Keratinocyte (primary cell): ENCODE measurements at regions not wholly inside any gene's neighbourhood (a gene's known extent, or its start where the extent isn't known, plus 50 kb on each side); places are given as distances from the start of the nearest gene placed in this dataset.

Source experiments
- EZH2 ChIP-seq: IDR thresholded peaks from one replicate; pipeline ENCODE4 v1.6.1; 2012; ENCODE audit warnings: inconsistent platforms, mild to moderate bottlenecking, low read length, moderate library complexity
- TF ChIP-seq, protein P1 (sequence below), 3 experiments: IDR thresholded peaks in 1 of 3; conservative IDR thresholded peaks in 1 of 3; optimal IDR thresholded peaks in 1 of 3; 2 replicates in 2 of 3; 3 replicates in 1 of 3; pipeline versions ENCODE3 to v1.5.1; 2011; ENCODE audit warnings: low read length in 3 of 3, mild to moderate bottlenecking in 3 of 3, moderate library complexity in 2 of 3, control low read depth in 1 of 3, inconsistent platforms in 1 of 3; ENCODE audit not compliant: insufficient read depth in 2 of 3; ENCODE audit errors: extremely low read depth in 1 of 3

GRCh38 chr4:174582463-174582862, 60.2 kb upstream of the HPGD start:
- TF ChIP-seq, protein P1, sequence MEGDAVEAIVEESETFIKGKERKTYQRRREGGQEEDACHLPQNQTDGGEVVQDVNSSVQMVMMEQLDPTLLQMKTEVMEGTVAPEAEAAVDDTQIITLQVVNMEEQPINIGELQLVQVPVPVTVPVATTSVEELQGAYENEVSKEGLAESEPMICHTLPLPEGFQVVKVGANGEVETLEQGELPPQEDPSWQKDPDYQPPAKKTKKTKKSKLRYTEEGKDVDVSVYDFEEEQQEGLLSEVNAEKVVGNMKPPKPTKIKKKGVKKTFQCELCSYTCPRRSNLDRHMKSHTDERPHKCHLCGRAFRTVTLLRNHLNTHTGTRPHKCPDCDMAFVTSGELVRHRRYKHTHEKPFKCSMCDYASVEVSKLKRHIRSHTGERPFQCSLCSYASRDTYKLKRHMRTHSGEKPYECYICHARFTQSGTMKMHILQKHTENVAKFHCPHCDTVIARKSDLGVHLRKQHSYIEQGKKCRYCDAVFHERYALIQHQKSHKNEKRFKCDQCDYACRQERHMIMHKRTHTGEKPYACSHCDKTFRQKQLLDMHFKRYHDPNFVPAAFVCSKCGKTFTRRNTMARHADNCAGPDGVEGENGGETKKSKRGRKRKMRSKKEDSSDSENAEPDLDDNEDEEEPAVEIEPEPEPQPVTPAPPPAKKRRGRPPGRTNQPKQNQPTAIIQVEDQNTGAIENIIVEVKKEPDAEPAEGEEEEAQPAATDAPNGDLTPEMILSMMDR (optimal IDR thresholded peaks at IDR 0.05 in 1 of 3, IDR thresholded peaks at IDR 0.05 in 1 of 3, conservative IDR thresholded peaks at IDR 0.05 in 1 of 3; ENCODE audit: extremely low read depth in 1 of 3, insufficient read depth in 2 of 3, low read length in 3 of 3): no peak
- no peak for TF ChIP-seq EZH2
